ENCODE measurements at regions not wholly inside any gene's neighbourhood (a gene's known extent, or its start where the extent isn't known, plus 50 kb on each side); places are given as distances from the start of the nearest gene placed in this dataset.

GRCh38 chr6:8240301-8240700 is 138.0 kb upstream of the EEF1E1 start:
- no peak overlapping the region for H3K27ac Mint-ChIP-seq
- TF ChIP-seq CTCF (IDR thresholded peaks at IDR 0.05), result no peak
- intact Hi-C loops (cut with micrococcal nuclease), result no loop called here
- Histone ChIP-seq H3K36me3 (replicated peaks in 1 of 2; ENCODE audit: control insufficient read depth in 1 of 2, insufficient read depth in 2 of 2, low read length in 2 of 2) (no peaks in the 10 kb centered on the region), H3K27me3 (ENCODE audit: control insufficient read depth in 2 of 2, insufficient read depth in 2 of 2, low read length in 2 of 2) (peaks cover 0 to 4% of the 10 kb centered on the region in 2 donors), H3K4me2 (replicated peaks; ENCODE audit: extremely low read depth, low read length, poor library complexity, severe bottlenecking) (no peak overlapping the region), H3K27ac (ENCODE audit: low read depth in 1 of 2, low read length in 2 of 2) (no peak overlapping the region), H3K79me2 (ENCODE audit: insufficient read depth, low read length) (no peaks in the 10 kb centered on the region), H3K4me3 (replicated peaks in 1 of 3; ENCODE audit: low read depth in 2 of 3, low read length in 3 of 3) (no peak overlapping the region), H3K9me3 (replicated peaks in 1 of 2; ENCODE audit: control insufficient read depth in 1 of 2, insufficient read depth in 1 of 2, low read length in 2 of 2) (no peaks in the 10 kb centered on the region), H3K9ac (ENCODE audit: insufficient read depth, low read length, poor library complexity, severe bottlenecking) (no peak overlapping the region), H3K4me1 (ENCODE audit: control insufficient read depth in 1 of 2, insufficient read depth in 2 of 2, low read length in 2 of 2) (no peaks in the 10 kb centered on the region), H2AFZ (ENCODE audit: insufficient read depth, low read depth, low read length, poor library complexity, severe bottlenecking) (no peak overlapping the region), H4K20me1 (ENCODE audit: insufficient read depth, low read length) (no peaks in the 10 kb centered on the region)
- WGBS (ENCODE audit: insufficient coverage), result 80% methylated on average over 1 of the region's 7 CpGs
- H3K9me3 Mint-ChIP-seq, result peaks cover 0 to 4% (median 0%) of the 10 kb centered on the region in 7 donors
- peaks cover 6 to 14% (median 12%) of the 10 kb centered on the region in 3 donors for H3K27me3 Mint-ChIP-seq (ENCODE audit: low read depth in 3 of 3)
- peak overlapping the region in 1 of 2 donors; percentile 18 for H3K4me3 Mint-ChIP-seq
- H3K4me1 Mint-ChIP-seq, result no peaks in the 10 kb centered on the region
- DNase-seq, result no peak
- no peaks in the 10 kb centered on the region for H3K36me3 Mint-ChIP-seq

- peak overlapping the region in 1 of 7 donors; percentile 30 for H3K27ac Mint-ChIP-seq
- H3K36me3 Mint-ChIP-seq, result no peaks in the 10 kb centered on the region
- Histone ChIP-seq H4K20me1 (ENCODE audit: insufficient read depth, low read length) (no peaks in the 10 kb centered on the region), H3K9ac (ENCODE audit: insufficient read depth, low read length, poor library complexity, severe bottlenecking) (no peak overlapping the region), H2AFZ (ENCODE audit: insufficient read depth, low read depth, low read length, poor library complexity, severe bottlenecking) (no peak overlapping the region), H3K27me3 (ENCODE audit: control insufficient read depth in 2 of 2, insufficient read depth in 2 of 2, low read length in 2 of 2) (peaks cover 0 to 4% of the 10 kb centered on the region in 2 donors), H3K4me2 (replicated peaks; ENCODE audit: extremely low read depth, low read length, poor library complexity, severe bottlenecking) (no peak overlapping the region), H3K4me1 (ENCODE audit: control insufficient read depth in 1 of 2, insufficient read depth in 2 of 2, low read length in 2 of 2) (no peaks in the 10 kb centered on the region), H3K36me3 (replicated peaks in 1 of 2; ENCODE audit: control insufficient read depth in 1 of 2, insufficient read depth in 2 of 2, low read length in 2 of 2) (no peaks in the 10 kb centered on the region), H3K9me3 (replicated peaks in 1 of 2; ENCODE audit: control insufficient read depth in 1 of 2, insufficient read depth in 1 of 2, low read length in 2 of 2) (no peaks in the 10 kb centered on the region), H3K27ac (ENCODE audit: low read depth in 1 of 2, low read length in 2 of 2) (no peak overlapping the region), H3K79me2 (ENCODE audit: insufficient read depth, low read length) (no peaks in the 10 kb centered on the region), H3K4me3 (replicated peaks in 1 of 3; ENCODE audit: low read depth in 2 of 3, low read length in 3 of 3) (no peak overlapping the region)
- TF ChIP-seq CTCF (IDR thresholded peaks at IDR 0.05), result no peak
- H3K4me3 Mint-ChIP-seq, result no peak overlapping the region
- peaks cover 0 to under 1% (median 0%) of the 10 kb centered on the region in 7 donors for H3K9me3 Mint-ChIP-seq
- intact Hi-C loops (cut with micrococcal nuclease), result no loop called here
- DNase-seq, result no peak
- 49% methylated on average over 4 of the region's 10 CpGs for WGBS (ENCODE audit: insufficient coverage)
- H3K4me1 Mint-ChIP-seq, result no peaks in the 10 kb centered on the region
- peaks cover 3 to 11% (median 8%) of the 10 kb centered on the region in 3 donors for H3K27me3 Mint-ChIP-seq (ENCODE audit: low read depth in 3 of 3)
Observed at GRCh38 chr6:8238773-8239683, 136.7 kb upstream of the EEF1E1 start.
